ENCODE measurements at regions not wholly inside any gene's neighbourhood (a gene's known extent, or its start where the extent isn't known, plus 50 kb on each side); places are given as distances from the start of the nearest gene placed in this dataset.

DNA sequence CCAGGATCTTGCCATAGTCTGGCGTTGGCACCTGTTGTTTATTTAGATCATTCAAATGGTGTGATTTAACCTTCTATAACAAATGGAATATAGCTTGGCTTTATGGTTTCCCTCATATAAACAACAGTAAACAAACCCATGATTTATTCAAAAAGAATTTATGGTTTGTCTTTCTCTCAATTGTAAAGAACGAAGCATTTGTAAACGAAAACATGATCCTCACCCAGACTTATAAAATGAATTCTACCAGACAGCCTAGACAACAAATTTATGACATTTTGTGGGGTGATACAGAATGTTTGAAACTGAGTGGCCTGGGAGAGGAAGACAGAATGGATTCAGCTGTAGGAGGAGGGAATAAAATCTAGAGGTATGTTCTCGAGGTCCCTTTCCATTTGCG lies 66.1 kb upstream of the PTGFR start:
- DNase-seq (ENCODE audit: low spot score): no peak

DNA sequence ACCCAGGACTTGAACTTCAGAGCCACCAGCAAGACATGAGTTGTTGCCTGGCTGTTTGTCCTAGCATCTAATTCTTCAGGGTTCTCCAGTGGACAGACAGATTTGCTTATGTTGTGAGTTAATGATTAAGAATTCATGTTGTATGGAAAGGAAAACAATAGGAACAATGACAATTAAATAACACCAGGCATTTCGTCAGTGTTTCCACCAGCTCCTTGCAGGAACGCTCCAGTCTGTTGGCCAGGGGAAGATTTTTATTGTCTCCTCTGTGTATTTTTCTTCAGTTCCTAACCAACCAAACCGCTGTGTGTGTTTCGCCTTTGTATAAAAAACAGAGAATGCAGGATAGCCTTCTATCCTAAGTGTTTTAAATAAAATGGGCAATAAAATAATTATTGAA lies 64.4 kb upstream of the PTGFR start:
- no peak for DNase-seq (ENCODE audit: low spot score)

DNA sequence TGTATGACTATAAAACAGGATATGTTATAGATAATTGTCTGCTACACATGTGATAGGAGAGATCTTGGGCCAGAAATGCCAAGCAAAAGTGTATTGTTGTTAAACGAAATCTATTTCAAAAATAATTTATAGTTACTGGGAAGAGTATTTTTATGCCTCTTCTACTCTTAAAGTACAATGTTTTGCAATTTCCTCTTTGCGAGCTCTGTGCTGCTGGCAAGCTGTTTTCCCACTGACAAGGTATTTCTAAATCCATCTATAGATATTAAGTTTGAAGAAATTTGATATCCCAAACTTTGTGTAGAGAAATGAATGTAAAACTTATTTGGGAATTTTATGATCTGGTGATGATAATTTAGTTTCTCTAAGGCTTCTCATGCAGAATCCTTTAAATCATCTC lies 63.3 kb upstream of the PTGFR start:
- no peak for DNase-seq (ENCODE audit: low spot score)

DNA sequence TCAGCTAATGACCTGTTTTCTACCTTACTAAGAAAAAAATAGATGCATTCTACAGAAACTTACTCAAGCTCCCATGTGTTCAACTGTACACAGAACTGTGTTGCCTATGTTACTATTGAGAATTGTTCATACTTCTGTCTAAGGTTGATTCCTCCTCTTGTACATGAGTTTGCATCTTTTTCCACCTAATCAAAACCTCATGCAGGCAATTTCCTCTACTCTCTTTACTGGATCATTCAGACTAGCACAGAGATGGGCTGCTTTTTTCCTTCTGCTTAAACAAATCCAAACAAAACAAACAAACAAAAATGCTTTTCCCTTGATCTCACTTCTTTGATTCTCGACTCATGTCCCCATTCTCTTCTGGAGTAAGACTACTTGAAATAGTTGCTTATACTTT lies 58.8 kb upstream of the PTGFR start:
- no peak for DNase-seq (ENCODE audit: low spot score)

DNA sequence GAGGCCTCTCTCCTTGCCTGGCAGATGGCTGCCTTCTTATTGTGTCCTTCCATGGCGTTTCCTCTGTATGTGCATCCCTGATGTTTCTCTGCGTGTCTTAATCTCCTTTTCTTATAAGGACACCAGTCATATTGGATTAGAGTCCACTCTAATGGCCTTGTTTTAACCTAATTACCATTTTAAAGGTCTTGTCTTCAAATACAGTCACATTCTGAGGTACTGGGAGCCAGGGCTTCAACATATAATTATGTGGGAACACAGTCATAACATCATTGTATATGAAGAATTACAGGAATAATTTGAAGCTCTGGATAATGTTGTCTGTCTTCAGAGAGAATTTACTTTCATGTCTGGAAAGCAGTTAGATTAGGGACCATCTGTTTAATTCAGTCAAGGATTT lies 56.4 kb upstream of the PTGFR start:
- no peak for DNase-seq (ENCODE audit: low spot score)

DNA sequence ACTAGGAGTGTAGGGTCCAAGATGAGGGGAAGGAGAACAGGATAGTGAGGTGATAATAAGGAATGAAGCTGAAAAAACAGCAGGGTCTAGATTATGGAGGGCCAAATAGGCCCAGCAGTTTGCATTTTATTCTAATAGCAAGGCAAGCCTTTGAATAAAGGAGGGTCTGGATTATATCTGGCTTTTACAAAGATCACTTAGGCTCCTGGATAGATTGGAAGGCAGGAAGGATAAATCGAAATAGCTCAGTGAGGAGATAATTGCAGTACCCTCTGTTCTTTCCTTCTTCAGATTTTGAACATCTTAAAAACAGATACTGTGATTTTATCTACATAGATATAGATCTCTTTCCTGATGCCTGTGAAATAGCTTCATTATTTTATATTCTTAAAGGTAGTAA lies 53.8 kb upstream of the PTGFR start:
- DNase-seq (ENCODE audit: low spot score): no peak

DNA sequence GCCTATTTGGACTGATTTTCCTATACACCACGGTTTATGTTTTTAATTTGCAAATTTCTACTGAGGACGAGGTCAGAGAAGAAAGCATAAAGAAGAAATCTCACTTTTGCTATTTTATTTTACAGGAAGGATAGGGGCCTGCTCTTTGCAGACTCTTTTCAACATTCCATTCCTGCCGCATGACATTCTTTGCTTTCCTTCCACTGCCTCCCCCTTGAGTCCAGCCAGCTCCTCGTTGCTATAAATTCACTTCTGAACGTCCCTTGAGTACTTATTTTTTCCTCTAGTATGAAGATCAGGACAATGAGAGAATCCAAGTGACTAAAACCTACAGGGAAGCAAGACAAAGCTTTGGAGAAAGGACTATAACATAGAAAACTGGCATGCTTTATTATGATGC lies 53.4 kb upstream of the PTGFR start:
- DNase-seq (ENCODE audit: low spot score): no peak

DNA sequence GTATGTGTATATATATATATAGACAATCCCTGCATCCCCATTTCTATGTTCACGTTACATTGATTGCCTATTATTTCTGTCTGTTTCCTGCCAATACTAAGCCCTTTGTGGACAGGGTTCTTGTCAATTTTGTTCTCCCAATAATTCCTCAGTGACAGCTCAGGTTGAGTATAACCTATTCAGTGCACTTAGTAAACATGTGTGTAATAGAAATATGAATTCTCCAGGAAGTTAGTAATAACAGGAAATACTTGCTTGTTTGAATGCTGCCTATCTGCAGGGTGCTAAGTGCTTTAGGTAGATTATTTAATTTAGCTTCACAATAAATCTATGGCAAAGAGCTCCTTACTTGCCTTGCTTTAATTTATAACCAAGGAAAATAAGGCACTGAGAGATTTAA lies 52.8 kb upstream of the PTGFR start:
- no peak for DNase-seq (ENCODE audit: low spot score)

DNA sequence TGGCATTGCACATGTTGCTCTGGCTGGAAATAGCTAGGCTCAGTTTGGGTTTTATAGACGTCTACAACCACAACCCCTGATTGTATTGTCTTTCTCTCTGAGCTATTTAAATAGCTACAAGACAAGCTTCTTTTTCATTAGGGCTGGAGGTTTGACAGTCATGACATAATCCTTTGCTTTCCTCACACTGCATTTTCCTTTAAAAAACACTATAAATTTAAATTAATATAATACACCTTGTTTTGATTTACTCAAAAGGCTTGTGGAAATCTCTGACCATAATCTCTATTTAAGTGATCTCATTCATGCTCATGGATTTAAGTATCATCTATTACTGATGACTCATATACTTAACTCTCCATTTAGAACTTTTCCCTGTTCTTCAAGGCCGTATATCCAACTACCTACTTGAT lies 50.4 kb upstream of the PTGFR start:
- peak; percentile 11 for DNase-seq (ENCODE audit: low spot score)
